Breast epithelium (tissue), 4 donors: ENCODE measurements at regions not wholly inside any gene's neighbourhood (a gene's known extent, or its start where the extent isn't known, plus 50 kb on each side); places are given as distances from the start of the nearest gene placed in this dataset.

Experiments
- DNase-seq, 2 donors: peaks; one replicate each; pipeline ENCODE4 v3.0.0-alpha.2; 2019; ENCODE audit warnings: low spot score in 2 of 2
- H3K27ac ChIP-seq, 2 donors: fragments of 200-600 bp; sonication (generic) in 1 of 2; one replicate each; pipeline ENCODE4 v1.5.1; 2016 to 2019; ENCODE audit warnings: mild to moderate bottlenecking in 1 of 2
- H3K27me3 ChIP-seq, 2 donors: fragments of 200-600 bp; sonication (generic) in 1 of 2; one replicate each; pipeline versions ENCODE4 v1.5.1 to v1.6.0; 2017 to 2019; ENCODE audit warnings: control low read depth in 1 of 2, mild to moderate bottlenecking in 1 of 2
- H3K36me3 ChIP-seq: fragments of 200-600 bp; one replicate; pipeline ENCODE4 v1.5.1; 2019
- H3K4me1 ChIP-seq, 2 donors: fragments of 200-600 bp; sonication (generic); one replicate each; pipeline ENCODE4 v1.5.1; 2016 to 2019; ENCODE audit warnings: control low read depth in 1 of 2
- H3K4me3 ChIP-seq, 3 donors: fragments of 200-600 bp; sonication (generic); 1 replicate in 2 of 3; 2 replicates in 1 of 3; pipeline ENCODE4 v1.5.1; 2016 to 2019; ENCODE audit warnings: mild to moderate bottlenecking in 3 of 3, moderate library complexity in 2 of 3
- H3K9me3 ChIP-seq, 2 donors: fragments of 200-600 bp; sonication (generic) in 1 of 2; one replicate each; pipeline ENCODE4 v1.5.1; 2016 to 2019; ENCODE audit warnings: control low read depth in 1 of 2
- CTCF ChIP-seq, 3 donors: fragments of 450-650 bp; IDR thresholded peaks; one replicate each; pipeline ENCODE4 v1.5.1; 2016 to 2017; ENCODE audit warnings: antibody characterized with exemption in 3 of 3, mild to moderate bottlenecking in 3 of 3, moderate library complexity in 3 of 3
- POLR2A ChIP-seq: fragments of 450-650 bp; IDR thresholded peaks from one replicate; pipeline ENCODE4 v1.6.1; 2016; ENCODE audit warnings: antibody characterized with exemption, mild to moderate bottlenecking, moderate library complexity
- POLR2AphosphoS5 ChIP-seq, 3 donors: sonication (generic); formaldehyde crosslinking; IDR thresholded peaks; one replicate each; pipeline ENCODE4 v1.6.1; 2017; ENCODE audit warnings: antibody characterized with exemption in 3 of 3
- intact Hi-C: fragments of 100-400 bp; cut with DNase I; formaldehyde crosslinking; loops from one replicate; pipeline ENCODE4 v1.15.1; 2023; ENCODE audit warnings: low total_unique reads

GRCh38 chr14:49992901-49993339 is 100.0 kb downstream of the ARF6 start:
- TF ChIP-seq POLR2A = no peak
- TF ChIP-seq POLR2AphosphoS5 (IDR thresholded peaks at IDR 0.05) = no peak
- no peak for TF ChIP-seq CTCF (IDR thresholded peaks at IDR 0.05)
- Histone ChIP-seq H3K4me3 (no peak overlapping the region), H3K27ac (no peak overlapping the region), H3K9me3 (no peaks in the 10 kb centered on the region), H3K4me1 (peaks cover 0 to 3% of the 10 kb centered on the region in 2 donors), H3K27me3 (no peaks in the 10 kb centered on the region), H3K36me3 (no peaks in the 10 kb centered on the region)
- intact Hi-C loops = no loop called here
- DNase-seq = no peak

GRCh38 chr14:49993565-49993964 is 100.7 kb downstream of the ARF6 start:
- H3K36me3 ChIP-seq = no peaks in the 10 kb centered on the region
- intact Hi-C loops = no loop called here
- H3K9me3 ChIP-seq = no peaks in the 10 kb centered on the region
- H3K27ac ChIP-seq = no peak overlapping the region
- no peaks in the 10 kb centered on the region for H3K27me3 ChIP-seq
- no peak for DNase-seq
- H3K4me3 ChIP-seq = no peak overlapping the region
- peaks cover 0 to 3% of the 10 kb centered on the region in 2 donors for H3K4me1 ChIP-seq
- no peak for TF ChIP-seq CTCF (IDR thresholded peaks at IDR 0.05)
- TF ChIP-seq POLR2AphosphoS5 (IDR thresholded peaks at IDR 0.05) = no peak
- TF ChIP-seq POLR2A = no peak

GRCh38 chr14:49994951-49995561 is 102.2 kb downstream of the ARF6 start:
- H3K36me3 ChIP-seq = no peaks in the 10 kb centered on the region
- no peak for TF ChIP-seq POLR2A
- no peak for TF ChIP-seq CTCF (IDR thresholded peaks at IDR 0.05)
- TF ChIP-seq POLR2AphosphoS5 (IDR thresholded peaks at IDR 0.05) = no peak
- no peak overlapping the region for H3K27ac ChIP-seq
- H3K4me1 ChIP-seq = peaks cover 7 to 12% of the 10 kb centered on the region in 2 donors
- H3K4me3 ChIP-seq = no peak overlapping the region
- no peak for DNase-seq
- intact Hi-C loops = no loop called here
- H3K27me3 ChIP-seq = no peaks in the 10 kb centered on the region
- no peaks in the 10 kb centered on the region for H3K9me3 ChIP-seq

- H3K9me3 ChIP-seq = no peaks in the 10 kb centered on the region
- H3K4me1 ChIP-seq = peaks cover 27 to 29% of the 10 kb centered on the region in 2 donors
- peak overlapping the region; percentile 73 to 96 for H3K27ac ChIP-seq
- no peak overlapping the region for H3K4me3 ChIP-seq
- DNase-seq = no peak
- H3K27me3 ChIP-seq = no peaks in the 10 kb centered on the region
- H3K36me3 ChIP-seq = no peaks in the 10 kb centered on the region
- no peak for TF ChIP-seq CTCF (IDR thresholded peaks at IDR 0.05)
- TF ChIP-seq POLR2A = no peak
- TF ChIP-seq POLR2AphosphoS5 (IDR thresholded peaks at IDR 0.05) = no peak
- intact Hi-C loops = no loop called here
These were observed 105.1 kb downstream of the ARF6 start for GRCh38 chr14:49997991-49998390.

GRCh38 chr14:49999146-49999761 is 106.4 kb downstream of the ARF6 start:
- DNase-seq = peak; percentile 74 to 90
- TF ChIP-seq POLR2AphosphoS5 (IDR thresholded peaks at IDR 0.05) = peak; percentile 33 to 70 (median 59)
- TF ChIP-seq POLR2A = no peak
- no peak for TF ChIP-seq CTCF (IDR thresholded peaks at IDR 0.05)
- no peaks in the 10 kb centered on the region for H3K27me3 ChIP-seq
- intact Hi-C loops = no loop called here
- H3K27ac ChIP-seq = peak overlapping the region; percentile 96 to 98
- no peaks in the 10 kb centered on the region for H3K9me3 ChIP-seq
- no peak overlapping the region for H3K4me3 ChIP-seq
- H3K4me1 ChIP-seq = peaks cover 29% of the 10 kb centered on the region in 2 donors
- H3K36me3 ChIP-seq = no peaks in the 10 kb centered on the region
